HG02852 (cell line): ENCODE measurements at regions not wholly inside any gene's neighbourhood (a gene's known extent, or its start where the extent isn't known, plus 50 kb on each side); places are given as distances from the start of the nearest gene placed in this dataset.

ENCODE experiments used
- ATAC-seq: cut with Tn5 transposase; IDR thresholded peaks from one replicate; pipeline ENCODE4 v1.9.1; 2021; ENCODE audit warnings: mild to moderate bottlenecking, moderate library complexity; ENCODE audit not compliant: unreplicated experiment

GRCh38 chr6:91694016-91694654 is 1107.3 kb upstream of the MAP3K7 start:
- no peak for ATAC-seq

DNA sequence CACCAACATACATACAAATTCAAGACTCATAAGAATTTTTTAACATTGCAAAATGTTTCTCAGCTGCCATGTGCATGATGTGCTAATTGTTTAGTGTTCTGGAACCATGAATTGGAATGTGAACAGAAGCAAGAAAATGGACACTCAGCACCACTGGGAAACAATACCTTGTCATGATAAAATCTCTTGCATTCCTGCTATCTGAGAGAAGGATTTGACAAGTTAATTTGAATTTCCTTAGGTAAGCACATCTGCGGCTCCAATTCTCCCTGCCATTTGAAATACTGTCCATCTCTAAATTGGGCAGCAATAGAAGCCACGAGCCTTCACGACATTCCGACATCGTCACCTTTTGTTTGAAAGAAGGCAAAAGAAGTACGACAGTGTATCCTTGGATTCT is 1104.6 kb upstream of the MAP3K7 start:
- no peak for ATAC-seq

- ATAC-seq, result no peak
These were observed 1096.4 kb upstream of the MAP3K7 start for GRCh38 chr6:91683240-91683639.

DNA sequence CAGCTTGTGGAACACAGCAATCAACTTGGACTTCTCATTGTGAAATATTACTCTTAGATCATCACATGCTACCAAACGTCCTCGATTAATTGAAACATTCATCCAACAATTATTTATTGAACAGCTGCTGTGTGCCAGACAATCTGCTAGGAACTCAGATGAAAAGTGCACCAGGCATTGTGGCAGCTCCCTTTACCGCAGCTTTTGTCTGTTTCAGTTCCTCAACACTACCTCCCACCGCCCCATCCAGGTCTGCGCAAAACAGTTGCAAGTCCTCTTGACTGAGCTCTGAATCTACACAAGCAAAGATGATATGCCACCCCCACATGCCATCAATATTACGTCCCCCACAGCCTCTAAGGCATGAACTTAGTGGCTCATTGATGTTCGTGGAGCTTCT is 1094.4 kb upstream of the MAP3K7 start:
- no peak for ATAC-seq

DNA sequence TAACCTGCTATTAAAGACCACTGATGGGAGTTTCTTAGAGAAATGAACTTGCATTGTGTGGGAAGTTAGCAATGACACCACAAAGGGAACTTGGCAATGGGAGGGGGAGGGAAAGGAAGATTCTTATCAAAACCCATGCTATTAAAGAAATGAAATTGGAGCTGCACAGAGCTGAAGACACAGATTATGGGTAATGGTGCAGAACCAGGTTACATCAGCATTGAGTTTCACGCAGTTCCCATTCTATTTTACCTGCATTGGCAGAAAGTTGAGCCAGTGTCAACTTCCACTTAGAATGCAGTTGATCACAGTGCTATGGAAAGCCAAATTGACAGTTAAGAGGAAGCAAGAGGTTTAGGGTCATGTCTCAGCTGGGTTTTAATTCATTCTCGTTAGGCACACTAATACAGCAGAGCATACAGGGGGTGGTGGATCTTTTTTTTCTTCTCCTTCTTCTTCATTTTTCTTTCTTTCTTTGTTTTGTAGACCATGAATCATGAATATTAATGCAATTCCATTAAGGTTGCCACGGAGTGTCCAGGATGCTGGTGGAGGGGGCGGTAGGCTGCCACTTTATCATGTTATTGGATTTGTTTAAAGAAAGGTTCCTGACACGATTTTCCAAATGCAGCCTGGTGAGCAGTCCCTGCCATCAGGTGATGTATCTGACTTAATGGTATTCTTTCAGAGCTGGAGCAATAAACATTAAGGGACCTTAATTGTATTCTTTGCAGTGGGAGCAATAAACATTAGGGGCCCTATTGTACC is 1092.0 kb upstream of the MAP3K7 start:
- no peak for ATAC-seq

- no peak for ATAC-seq
These were observed 1085.3 kb upstream of the MAP3K7 start for GRCh38 chr6:91672201-91672600.

GRCh38 chr6:91669871-91670268 is 1083.0 kb upstream of the MAP3K7 start:
- ATAC-seq, result no peak

- ATAC-seq, result no peak
These were observed 1082.4 kb upstream of the MAP3K7 start for GRCh38 chr6:91669154-91669870.

DNA sequence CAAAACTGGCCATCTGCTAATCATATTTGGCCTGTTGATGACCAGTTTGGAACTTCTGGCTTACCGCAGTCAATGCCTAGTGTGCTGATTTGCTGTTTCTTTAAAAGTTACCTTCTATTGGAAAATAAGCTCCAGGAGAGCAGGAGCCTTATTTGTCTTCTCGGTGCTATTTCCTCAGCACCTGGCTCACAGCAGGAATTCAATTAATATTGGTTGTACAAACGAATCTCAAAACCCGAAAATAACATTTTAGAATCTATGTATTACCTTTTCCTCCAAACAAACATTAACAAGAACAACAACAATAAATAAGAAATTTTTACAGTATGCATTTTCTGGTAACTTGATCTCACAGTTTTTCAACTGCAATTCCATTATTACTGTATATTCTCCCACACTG is 1080.7 kb upstream of the MAP3K7 start:
- no peak for ATAC-seq

DNA sequence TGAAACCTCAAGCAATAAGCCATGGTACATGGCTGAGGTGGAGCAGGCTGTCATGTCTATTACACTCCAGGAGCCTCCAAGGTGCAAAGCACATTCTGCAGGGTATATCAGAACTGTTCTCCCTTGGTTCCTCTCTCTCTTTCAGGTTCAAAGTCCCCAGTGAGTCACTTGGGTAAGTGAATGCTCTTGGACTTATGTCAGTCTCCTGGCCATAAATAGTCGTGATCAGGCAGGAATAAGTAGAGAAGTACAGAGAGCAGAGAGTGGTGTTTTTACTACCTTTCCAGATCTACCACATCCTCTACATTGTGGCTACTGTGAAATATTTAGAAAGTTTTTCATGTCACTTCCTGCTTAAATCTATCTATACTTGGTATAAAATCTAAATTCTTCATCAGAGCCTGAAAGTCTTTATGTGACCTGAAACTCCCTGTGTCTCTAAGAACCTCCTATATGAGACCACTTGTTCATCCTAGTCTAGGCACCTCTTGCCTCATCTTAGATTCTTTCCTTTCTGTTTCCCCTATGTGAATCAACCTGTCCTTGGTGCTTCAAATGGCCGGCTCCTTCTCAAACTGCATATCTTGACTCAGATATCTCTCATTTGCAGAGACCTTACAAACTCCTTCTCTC is 1077.6 kb upstream of the MAP3K7 start:
- peak; percentile 67 for ATAC-seq

- ATAC-seq, result no peak
These were observed 1074.0 kb upstream of the MAP3K7 start for GRCh38 chr6:91660893-91661292.

DNA sequence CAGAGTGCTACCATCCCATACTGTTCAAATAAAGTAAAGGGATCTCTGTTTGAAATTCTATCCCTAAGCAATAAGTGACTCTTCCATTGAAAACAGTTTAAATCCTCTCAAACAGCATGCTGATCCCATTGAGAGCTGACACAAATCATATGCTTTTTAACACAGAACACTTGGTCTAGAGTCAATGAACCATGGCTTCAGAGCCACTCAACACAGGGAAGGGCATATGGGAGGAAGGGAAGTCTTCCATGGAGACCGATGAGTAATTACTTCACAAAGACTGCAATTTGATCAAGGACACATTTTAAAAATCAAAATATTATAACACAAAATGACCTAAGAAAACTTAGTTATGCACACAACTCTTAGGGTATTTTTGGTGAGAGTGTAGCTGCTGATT is 1073.0 kb upstream of the MAP3K7 start:
- ATAC-seq, result no peak

GRCh38 chr6:91654793-91655192 is 1067.9 kb upstream of the MAP3K7 start:
- no peak for ATAC-seq

- no peak for ATAC-seq
These were observed 1067.5 kb upstream of the MAP3K7 start for GRCh38 chr6:91654357-91654756.

- no peak for ATAC-seq
These were observed 1067.0 kb upstream of the MAP3K7 start for GRCh38 chr6:91653895-91654294.

DNA sequence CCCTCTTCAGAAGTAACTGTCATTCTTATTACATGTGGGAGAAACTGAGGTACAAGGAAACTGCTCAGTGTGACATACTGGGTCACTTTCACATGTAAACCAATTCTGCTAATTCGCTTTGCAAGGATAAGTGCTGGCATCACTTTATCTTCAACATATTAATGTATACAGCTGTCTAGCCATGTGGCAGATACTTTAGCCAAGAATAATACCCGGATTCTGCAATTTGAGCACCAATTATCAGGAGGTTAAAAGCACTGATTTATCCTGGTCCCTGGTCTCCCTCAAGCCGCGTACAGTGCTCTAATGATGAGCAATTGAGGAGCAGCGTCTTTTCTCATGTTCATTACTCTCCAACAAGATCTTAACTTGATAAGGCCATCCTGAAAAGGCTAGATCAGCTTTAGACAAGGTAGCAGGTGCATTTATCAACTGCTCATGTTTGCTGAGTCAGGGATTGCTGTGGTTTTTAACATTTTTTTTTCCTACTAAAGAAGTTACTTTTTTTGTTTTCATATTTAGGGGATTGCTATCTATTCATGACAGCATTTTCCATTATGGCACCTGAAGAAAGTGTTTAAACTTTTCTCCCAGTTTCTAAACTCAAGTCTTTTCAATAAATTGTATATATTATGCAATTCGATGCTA is 1066.3 kb upstream of the MAP3K7 start:
- no peak for ATAC-seq

DNA sequence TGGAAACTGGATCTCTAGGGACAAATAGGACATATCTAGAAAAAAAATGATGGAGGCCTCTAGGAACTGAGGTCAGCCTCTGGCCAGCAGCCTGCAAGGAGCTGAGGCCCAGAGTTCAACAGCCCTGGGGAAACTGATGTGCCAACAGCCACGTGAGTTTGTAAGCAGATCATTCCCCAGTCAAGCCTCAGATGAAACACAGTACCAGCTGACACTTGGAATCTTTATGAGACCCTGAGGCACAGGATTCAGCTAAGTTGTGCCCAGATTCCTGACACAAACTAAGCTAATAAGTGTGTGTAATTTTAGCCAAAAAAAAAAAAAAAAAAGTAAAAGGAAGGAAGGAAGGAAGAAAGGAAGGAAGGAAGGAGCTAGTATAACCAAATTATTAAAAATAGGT is 1059.8 kb upstream of the MAP3K7 start:
- ATAC-seq, result no peak

DNA sequence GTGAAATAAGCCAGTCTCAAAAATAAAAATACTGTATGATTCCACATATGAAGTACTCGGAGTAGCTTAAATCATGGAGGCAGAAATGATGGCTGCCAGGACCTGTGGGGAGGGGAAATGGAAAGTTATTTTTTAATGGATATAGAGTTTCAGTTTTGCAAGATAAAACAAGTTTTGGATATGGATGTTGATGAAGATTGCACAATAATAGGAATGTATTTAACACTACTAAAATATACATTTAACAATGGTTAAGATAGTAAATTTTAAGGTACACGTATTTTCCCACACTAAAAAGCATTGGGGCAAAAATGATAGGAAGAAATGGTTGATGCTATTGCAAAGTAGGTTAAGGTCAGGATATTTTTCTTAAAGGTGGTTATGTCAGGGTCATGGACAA is 1058.9 kb upstream of the MAP3K7 start:
- no peak for ATAC-seq

GRCh38 chr6:91637217-91637616 is 1050.3 kb upstream of the MAP3K7 start:
- ATAC-seq, result no peak

DNA sequence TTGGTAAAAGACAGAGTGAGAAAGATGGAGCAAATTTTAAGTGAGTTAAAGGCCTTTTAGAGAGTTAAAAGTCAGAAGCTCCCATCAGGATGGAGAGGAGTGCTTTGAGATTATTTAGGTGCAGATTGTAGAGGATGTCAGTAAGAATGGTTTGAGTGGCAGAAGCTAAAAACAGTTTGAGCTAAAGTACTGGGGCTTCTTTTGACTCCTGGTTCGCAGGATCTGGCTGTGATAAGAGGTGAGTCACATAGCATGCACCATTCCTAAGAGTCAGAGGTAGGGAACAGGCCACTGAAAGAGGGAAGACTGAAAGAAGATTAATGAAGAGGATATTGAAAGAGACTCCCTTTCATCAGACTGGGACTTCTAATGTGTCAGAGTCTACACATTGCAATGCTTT is 1047.9 kb upstream of the MAP3K7 start:
- no peak for ATAC-seq
